CD4-positive, alpha-beta T cell treated with Interleukin-4 for 1 hour (primary cell): ENCODE measurements at regions not wholly inside any gene's neighbourhood (a gene's known extent, or its start where the extent isn't known, plus 50 kb on each side); places are given as distances from the start of the nearest gene placed in this dataset.

Experiments
- DNase-seq, 2 donors: peaks; one replicate each; pipeline ENCODE4 v3.0.0-alpha.2; 2020 to 2022

GRCh38 chr10:91149550-91149949 is 70.9 kb upstream of the PCGF5 start:
- DNase-seq = no peak

GRCh38 chr10:91150631-91151030 is 69.8 kb upstream of the PCGF5 start:
- DNase-seq = no peak

- no peak for DNase-seq
Measured at GRCh38 chr10:91153508-91153907, 67.0 kb upstream of the PCGF5 start.

GRCh38 chr10:91154842-91155241 is 65.6 kb upstream of the PCGF5 start:
- DNase-seq = no peak

- DNase-seq = no peak
Measured at GRCh38 chr10:91156196-91156595, 64.3 kb upstream of the PCGF5 start.

- DNase-seq = no peak
Measured at GRCh38 chr10:91159254-91159783, 61.1 kb upstream of the PCGF5 start.

GRCh38 chr10:91162050-91162494 is 58.4 kb upstream of the PCGF5 start:
- peak; percentile 12 to 17 for DNase-seq

- DNase-seq = peak; percentile 79 to 84
Measured at GRCh38 chr10:91162495-91163268, 57.8 kb upstream of the PCGF5 start.

- DNase-seq = peak; percentile 88
Measured at GRCh38 chr10:91163269-91163868, 57.1 kb upstream of the PCGF5 start.

GRCh38 chr10:91163869-91164474 is 56.5 kb upstream of the PCGF5 start:
- DNase-seq = peak; percentile 66 to 81

- DNase-seq = no peak
Measured at GRCh38 chr10:91164520-91165065, 55.9 kb upstream of the PCGF5 start.

- DNase-seq = no peak
Measured at GRCh38 chr10:91167406-91167805, 53.1 kb upstream of the PCGF5 start.

GRCh38 chr10:91170418-91170817 is 50.0 kb upstream of the PCGF5 start:
- DNase-seq = no peak
